NOMO-1 (cell line): ENCODE measurements at regions not wholly inside any gene's neighbourhood (a gene's known extent, or its start where the extent isn't known, plus 50 kb on each side); places are given as distances from the start of the nearest gene placed in this dataset.
"Not testable (repeated sequence)": the region's sequence is repeated elsewhere in the genome, so short reads cannot be mapped to it uniquely, and the experiment has no call there.

ENCODE experiments used
- DNase-seq, 2 experiments: peaks; one replicate each; lab custom pipeline; 2025; ENCODE audit not compliant: unreplicated experiment in 2 of 2; lab: John Stamatoyannopoulos, UW

- no peak for DNase-seq
Observed at GRCh38 chr2:215571689-215572088, 135.8 kb upstream of the FN1 start.

GRCh38 chr2:215567504-215567903, 131.6 kb upstream of the FN1 start:
- no peak for DNase-seq

- no peak for DNase-seq
Observed at GRCh38 chr2:215565897-215566296, 130.0 kb upstream of the FN1 start.

- no peak for DNase-seq
Observed at GRCh38 chr2:215557701-215558100, 121.8 kb upstream of the FN1 start.

- no peak for DNase-seq
Observed at GRCh38 chr2:215556979-215557378, 121.1 kb upstream of the FN1 start.

- DNase-seq = no peak
Observed at GRCh38 chr2:215554689-215555498, 119.0 kb upstream of the FN1 start.

- DNase-seq = no peak
Observed at GRCh38 chr2:215553946-215554345, 118.1 kb upstream of the FN1 start.

- no peak for DNase-seq
Observed at GRCh38 chr2:215552144-215552580, 116.3 kb upstream of the FN1 start.

GRCh38 chr2:215550331-215550730, 114.5 kb upstream of the FN1 start:
- DNase-seq = no peak

GRCh38 chr2:215548714-215549113, 112.8 kb upstream of the FN1 start:
- DNase-seq = no peak

GRCh38 chr2:215542690-215543089, 106.8 kb upstream of the FN1 start:
- no peak for DNase-seq

- no peak for DNase-seq
Observed at GRCh38 chr2:215540658-215541057, 104.8 kb upstream of the FN1 start.

GRCh38 chr2:215537611-215538010, 101.7 kb upstream of the FN1 start:
- peak in 1 of 2 experiments; percentile 11 for DNase-seq

GRCh38 chr2:215536510-215536909, 100.6 kb upstream of the FN1 start:
- DNase-seq = no peak

GRCh38 chr2:215535741-215536140, 99.9 kb upstream of the FN1 start:
- no peak for DNase-seq

- DNase-seq = no peak
Observed at GRCh38 chr2:215535125-215535668, 99.3 kb upstream of the FN1 start.

GRCh38 chr2:215533716-215534115, 97.8 kb upstream of the FN1 start:
- DNase-seq = not testable (repeated sequence)

GRCh38 chr2:215532844-215533243, 97.0 kb upstream of the FN1 start:
- DNase-seq = peak in 1 of 2 experiments; percentile 9

- no peak for DNase-seq
Observed at GRCh38 chr2:215531284-215531683, 95.4 kb upstream of the FN1 start.

- DNase-seq = no peak
Observed at GRCh38 chr2:215530191-215530968, 94.5 kb upstream of the FN1 start.

GRCh38 chr2:215529271-215529670, 93.4 kb upstream of the FN1 start:
- DNase-seq = no peak

GRCh38 chr2:215528555-215528954, 92.7 kb upstream of the FN1 start:
- DNase-seq = no peak
